ENCODE measurements at regions not wholly inside any gene's neighbourhood (a gene's known extent, or its start where the extent isn't known, plus 50 kb on each side); places are given as distances from the start of the nearest gene placed in this dataset.

GRCh38 chr5:168211245-168211644 is 80.2 kb upstream of the WWC1 start:
- TF ChIP-seq CTCF (IDR thresholded peaks at IDR 0.05), result no peak
- no peak for TF ChIP-seq EZH2 (IDR thresholded peaks at IDR 0.05; ENCODE audit: borderline replicate concordance, insufficient read depth, low read depth, low read length, poor library complexity, severe bottlenecking)
